IMR-90 (cell line): ENCODE measurements at regions not wholly inside any gene's neighbourhood (a gene's known extent, or its start where the extent isn't known, plus 50 kb on each side); places are given as distances from the start of the nearest gene placed in this dataset.

Experiments used
- ATAC-seq: fragments of 200-7000 bp; cut with Tn5 transposase; 2 replicates; pipeline ENCODE4 v1.9.1; 2020; ENCODE audit warnings: low read depth, mild to moderate bottlenecking, moderate library complexity
- BruUV-seq: library from RNA; stranded (reverse); fragments of 400-500 nt; replicated peaks from 2 replicates; lab custom pipeline; 2021; lab: Mats Ljungman, UMichigan
- CTCF ChIA-PET: fragments of 300-600 bp; formaldehyde crosslinking; extraction: SDS; loops from one replicate; lab custom pipeline; 2021; ENCODE audit warnings: antibody characterized with exemption; lab: Yijun Ruan, JAX
- POLR2A ChIA-PET: fragments of 300-600 bp; sonication (Branson Sonifier 250); formaldehyde crosslinking; loops from one replicate; lab custom pipeline; 2022; ENCODE audit warnings: antibody characterized with exemption; ENCODE audit not compliant: unreplicated experiment; lab: Charles Lee
- DNase-seq: peaks from one replicate; pipeline ENCODE4 v3.0.0; 2013
- H2AFZ ChIP-seq: replicated peaks from 2 replicates; pipeline ENCODE3; 2013; ENCODE audit warnings: low read length, mild to moderate bottlenecking; ENCODE audit not compliant: poor library complexity
- H2AK5ac ChIP-seq: 2 replicates; pipeline ENCODE4 v1.6.1; 2013; ENCODE audit warnings: low read depth, low read length, inconsistent platforms
- H2AK9ac ChIP-seq: replicated peaks from 2 replicates; pipeline ENCODE3; 2013; ENCODE audit warnings: mild to moderate bottlenecking, low read depth, low read length, moderate library complexity; ENCODE audit not compliant: poor library complexity
- H2BK120ac ChIP-seq: 2 replicates; pipeline ENCODE4 v1.6.1; 2013; ENCODE audit warnings: low read depth, low read length, inconsistent platforms
- H2BK15ac ChIP-seq: 3 replicates; pipeline ENCODE4 v1.6.1; 2013; ENCODE audit warnings: low read depth, low read length, inconsistent platforms
- H2BK20ac ChIP-seq: 2 replicates; pipeline ENCODE4 v1.6.1; 2013; ENCODE audit warnings: low read depth, mild to moderate bottlenecking, inconsistent platforms, low read length, moderate library complexity
- H2BK5ac ChIP-seq: 2 replicates; pipeline ENCODE4 v1.6.1; 2013; ENCODE audit warnings: mild to moderate bottlenecking, low read depth, low read length, inconsistent platforms; ENCODE audit not compliant: poor library complexity, severe bottlenecking
- H3K14ac ChIP-seq: replicated peaks from 2 replicates; pipeline ENCODE4 v1.6.1; 2013; ENCODE audit warnings: low read depth, low read length, inconsistent platforms
- H3K18ac ChIP-seq: 2 replicates; pipeline ENCODE4 v1.6.1; 2013; ENCODE audit warnings: low read depth, low read length, control low read depth
- H3K23ac ChIP-seq: 2 replicates; pipeline ENCODE4 v1.6.1; 2013; ENCODE audit warnings: low read depth, low read length, inconsistent platforms
- H3K27ac ChIP-seq: 2 replicates; pipeline ENCODE4 v1.5.1; 2013; ENCODE audit warnings: mild to moderate bottlenecking, control low read depth, low read length; ENCODE audit not compliant: insufficient read depth
- H3K27me3 ChIP-seq: 2 replicates; pipeline ENCODE4 v1.6.1; 2013; ENCODE audit warnings: low read length; ENCODE audit not compliant: control insufficient read depth, insufficient read depth
- H3K36me3 ChIP-seq: 2 replicates; pipeline ENCODE4 v1.6.1; 2013; ENCODE audit warnings: low read length, mixed read lengths; ENCODE audit not compliant: control insufficient read depth, insufficient read depth
- H3K4ac ChIP-seq: 2 replicates; pipeline ENCODE4 v1.6.1; 2013; ENCODE audit warnings: low read depth, low read length, inconsistent platforms
- H3K4me1 ChIP-seq: 2 replicates; pipeline ENCODE4 v1.6.1; 2013; ENCODE audit warnings: low read length, mixed read lengths; ENCODE audit not compliant: control insufficient read depth, insufficient read depth
- H3K4me2 ChIP-seq: 2 replicates; pipeline ENCODE4 v1.6.1; 2013; ENCODE audit warnings: low read depth, mild to moderate bottlenecking, control low read depth, low read length, moderate library complexity
- H3K4me3 ChIP-seq: 2 replicates; pipeline ENCODE4 v1.5.1; 2013; ENCODE audit warnings: low read depth, mild to moderate bottlenecking, control low read depth, low read length, moderate library complexity; ENCODE audit not compliant: insufficient read depth
- H3K56ac ChIP-seq: 2 replicates; pipeline ENCODE4 v1.6.1; 2013; ENCODE audit warnings: low read length, inconsistent platforms; ENCODE audit not compliant: insufficient read depth; ENCODE audit errors: extremely low read depth
- H3K79me1 ChIP-seq, 2 experiments: 2 replicates each; pipeline ENCODE4 v1.6.1; 2013; ENCODE audit warnings: low read length in 2 of 2, inconsistent platforms in 1 of 2, low read depth in 1 of 2
- H3K9ac ChIP-seq: 2 replicates; pipeline ENCODE4 v1.6.1; 2013; ENCODE audit warnings: low read depth, low read length, control low read depth
- H3K9me1 ChIP-seq: 2 replicates; pipeline ENCODE4 v1.6.1; 2013; ENCODE audit warnings: low read length, inconsistent platforms; ENCODE audit not compliant: insufficient read depth
- H3K9me3 ChIP-seq: 2 replicates; pipeline ENCODE4 v1.6.1; 2013; ENCODE audit warnings: low read length; ENCODE audit not compliant: control insufficient read depth, insufficient read depth
- H4K20me1 ChIP-seq: 2 replicates; pipeline ENCODE4 v1.6.1; 2013; ENCODE audit warnings: low read length, inconsistent platforms; ENCODE audit not compliant: insufficient read depth
- H4K5ac ChIP-seq: 2 replicates; pipeline ENCODE4 v1.6.1; 2013; ENCODE audit warnings: mild to moderate bottlenecking, low read depth, low read length, control low read depth
- H4K8ac ChIP-seq, 2 experiments: 2 replicates each; pipeline ENCODE4 v1.6.1; 2013; ENCODE audit warnings: low read depth in 2 of 2, low read length in 2 of 2, control low read depth in 1 of 2, inconsistent platforms in 1 of 2
- H4K91ac ChIP-seq: 2 replicates; pipeline ENCODE4 v1.6.1; 2013; ENCODE audit warnings: low read depth, low read length, inconsistent platforms; ENCODE audit not compliant: insufficient read depth
- CEBPB ChIP-seq: IDR thresholded peaks from 2 replicates; pipeline ENCODE4 v1.6.1; 2012; ENCODE audit warnings: low read depth, low read length, improper control_type of control experiment
- WGBS, 2 experiments: methylation state at CpG; one replicate each; pipeline versions ENCODE4 v1.1.5 to v1.1.7; 2013; ENCODE audit warnings: missing lambda C conversion rate in 2 of 2; ENCODE audit not compliant: insufficient read length in 1 of 2; ENCODE audit errors: extremely low coverage in 2 of 2; 5-methylcytosine and 5-hydroxymethylcytosine counted together
- dilution Hi-C: fragments of 300-500 bp; cut with HindIII; formaldehyde crosslinking; loops from one replicate; pipeline ENCODE4 v1.14.3; 2018; ENCODE audit warnings: low sequenced_read_pairs; ENCODE audit not compliant: unreplicated experiment
- in situ Hi-C: fragments of 300-500 bp; cut with MboI; formaldehyde crosslinking; loops from 3 replicates; pipeline ENCODE4 v1.14.3; 2019; ENCODE audit warnings: low sequenced_read_pairs, inconsistent platforms, mixed read lengths
- intact Hi-C: fragments of 100-400 bp; cut with micrococcal nuclease; formaldehyde crosslinking; loops from 2 replicates; pipeline ENCODE4 v1.10.0; 2022

- WGBS, 2 experiments, result no CpG with 5 or more reads among the region's 4 CpGs
- H3K56ac ChIP-seq, result no peak overlapping the region
- no peak overlapping the region for H2AK5ac ChIP-seq
- no peak overlapping the region for H3K14ac ChIP-seq
- H3K4me2 ChIP-seq, result no peak overlapping the region
- no peak overlapping the region for H2BK120ac ChIP-seq
- no peaks in the 10 kb centered on the region for H3K9me1 ChIP-seq
- no peak overlapping the region for H2BK20ac ChIP-seq
- H3K4me1 ChIP-seq, result no peaks in the 10 kb centered on the region
- H2AFZ ChIP-seq, result no peak overlapping the region
- H4K20me1 ChIP-seq, result no peaks in the 10 kb centered on the region
- no peak overlapping the region for H4K8ac ChIP-seq
- no peaks in the 10 kb centered on the region for H3K36me3 ChIP-seq
- CTCF ChIA-PET, result interaction anchor here (0.7 to 1.0 kb wide), 2 partner anchors 18 to 86 kb away, joined by 3 read pairs; no protein-coding TSS in a partner anchor
- no peaks in the 10 kb centered on the region for H3K79me1 ChIP-seq
- no TSS peak for BruUV-seq
- no peak overlapping the region for H2BK5ac ChIP-seq
- POLR2A ChIA-PET, result no interaction called here
- no peak overlapping the region for H2BK15ac ChIP-seq
- H3K18ac ChIP-seq, result no peak overlapping the region
- no peak overlapping the region for H3K4me3 ChIP-seq
- TF ChIP-seq CEBPB, result no peak
- H3K4ac ChIP-seq, result no peak overlapping the region
- H3K27me3 ChIP-seq, result peaks cover 4% of the 10 kb centered on the region; the same call in 1 of the 2 replicates
- ATAC-seq (no peak), DNase-seq (no peak)
- no peak overlapping the region for H4K91ac ChIP-seq
- H4K5ac ChIP-seq, result no peak overlapping the region
- no peaks in the 10 kb centered on the region for H3K9me3 ChIP-seq
- intact Hi-C loops, result no loop called here
- in situ Hi-C loops, result no loop called here
- no peak overlapping the region for H2AK9ac ChIP-seq
- H3K9ac ChIP-seq, result no peak overlapping the region
- no peak overlapping the region for H3K23ac ChIP-seq
- no peak overlapping the region for H3K27ac ChIP-seq
- dilution Hi-C loops, result no loop called here
Measured at GRCh38 chr1:110763149-110763548, 88.4 kb upstream of the KCNA3 start.
